NCI-H146 treated with DMSO at 0.1 percent for 48 hours (cell line): ENCODE measurements at regions not wholly inside any gene's neighbourhood (a gene's known extent, or its start where the extent isn't known, plus 50 kb on each side); places are given as distances from the start of the nearest gene placed in this dataset.
"Not testable (repeated sequence)": the region's sequence is repeated elsewhere in the genome, so short reads cannot be mapped to it uniquely, and the experiment has no call there.

Experiments used
- DNase-seq: peaks from one replicate; lab custom pipeline; 2025; ENCODE audit not compliant: unreplicated experiment; lab: John Stamatoyannopoulos, UW

DNA sequence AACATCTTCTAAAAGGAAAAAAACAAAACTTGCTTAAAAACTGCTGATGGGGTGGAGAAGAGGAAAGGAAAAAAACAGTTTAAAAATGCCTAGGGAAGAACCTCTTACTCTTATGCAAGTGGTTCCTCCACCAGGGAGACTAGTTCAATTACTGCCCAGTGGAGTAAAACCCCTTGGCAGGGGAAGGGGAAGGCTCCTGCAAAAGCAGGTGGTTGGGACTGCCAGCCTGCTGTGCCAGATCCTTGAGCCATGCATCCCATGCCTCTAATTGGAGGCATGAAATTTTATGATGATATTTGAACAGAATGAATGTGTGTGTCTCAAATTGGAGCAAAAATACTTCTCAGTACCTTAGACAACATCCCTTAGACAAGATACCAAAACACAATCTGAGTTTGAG lies 118.8 kb downstream of the FSCB start:
- no peak for DNase-seq

DNA sequence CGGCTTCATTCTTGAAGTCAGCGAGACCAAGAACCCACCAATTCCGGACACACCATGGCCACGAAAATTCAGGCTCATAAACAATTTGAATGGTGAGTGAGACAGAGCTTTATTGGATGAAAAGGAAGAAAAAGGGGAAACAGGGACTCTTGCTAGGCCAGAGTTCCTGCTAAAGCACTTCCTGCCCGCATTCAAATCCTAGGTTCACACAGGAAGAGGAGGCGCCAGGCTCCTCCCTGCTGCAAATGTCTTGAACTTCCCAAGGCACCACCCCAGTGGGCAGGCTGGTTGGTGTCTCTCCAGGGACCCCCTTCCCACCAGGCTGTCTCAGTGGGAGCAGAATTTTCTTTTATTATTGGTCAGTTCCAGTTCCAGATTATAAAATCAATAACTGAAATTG lies 121.2 kb downstream of the FSCB start:
- no peak for DNase-seq

- DNase-seq = not testable (repeated sequence)
Observed at GRCh38 chr14:44385296-44385695, 121.8 kb downstream of the FSCB start.

DNA sequence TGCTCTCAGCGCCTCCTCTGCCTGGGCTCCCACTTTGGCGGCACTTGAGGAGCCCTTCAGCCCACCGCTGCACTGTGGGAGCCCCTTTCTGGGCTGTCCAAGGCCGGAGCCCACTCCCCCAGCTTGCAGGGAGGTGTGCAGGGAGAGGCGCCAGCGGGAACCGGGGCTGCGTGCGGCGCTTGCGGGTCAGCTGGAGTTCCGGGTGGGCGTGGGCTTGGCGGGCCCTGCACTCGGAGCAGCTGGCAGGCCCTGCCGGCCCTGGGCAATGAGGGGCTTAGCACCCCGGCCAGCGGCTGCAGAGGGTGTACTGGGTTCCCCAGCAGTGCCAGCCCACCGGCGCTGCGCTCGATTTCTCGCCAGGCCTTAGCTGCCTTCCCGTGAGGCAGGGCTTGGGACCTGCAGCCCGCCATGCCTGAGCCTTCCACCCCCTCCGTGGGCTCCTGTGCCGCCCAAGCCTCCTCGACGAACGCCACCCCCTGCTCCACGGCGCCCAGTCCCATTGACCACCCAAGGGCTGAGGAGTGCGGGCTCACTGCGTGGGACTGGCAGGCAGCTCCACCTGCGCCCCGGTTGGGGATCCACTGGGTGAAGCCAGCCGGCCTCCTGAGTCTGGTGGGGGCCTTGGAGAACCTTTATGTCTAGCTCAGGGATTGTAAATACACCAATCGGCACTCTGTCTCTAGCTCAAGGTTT lies 122.3 kb downstream of the FSCB start:
- not testable (repeated sequence) for DNase-seq

DNA sequence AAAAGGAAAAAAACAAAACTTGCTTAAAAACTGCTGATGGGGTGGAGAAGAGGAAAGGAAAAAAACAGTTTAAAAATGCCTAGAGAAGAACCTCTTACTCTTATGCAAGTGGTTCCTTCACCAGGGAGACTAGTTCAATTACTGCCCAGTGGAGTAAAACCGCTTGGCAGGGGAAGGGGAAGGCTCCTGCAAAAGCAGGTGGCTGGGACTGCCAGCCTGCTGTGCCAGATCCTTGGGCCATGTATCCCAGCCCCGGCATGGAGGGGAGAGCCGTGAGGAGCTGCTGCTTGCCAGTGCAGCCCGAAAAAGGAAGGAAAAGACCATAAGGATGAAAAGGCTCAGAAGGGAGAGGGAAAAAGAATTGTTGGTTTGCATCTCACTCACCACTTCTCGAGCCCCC lies 123.0 kb downstream of the FSCB start:
- no peak for DNase-seq

DNA sequence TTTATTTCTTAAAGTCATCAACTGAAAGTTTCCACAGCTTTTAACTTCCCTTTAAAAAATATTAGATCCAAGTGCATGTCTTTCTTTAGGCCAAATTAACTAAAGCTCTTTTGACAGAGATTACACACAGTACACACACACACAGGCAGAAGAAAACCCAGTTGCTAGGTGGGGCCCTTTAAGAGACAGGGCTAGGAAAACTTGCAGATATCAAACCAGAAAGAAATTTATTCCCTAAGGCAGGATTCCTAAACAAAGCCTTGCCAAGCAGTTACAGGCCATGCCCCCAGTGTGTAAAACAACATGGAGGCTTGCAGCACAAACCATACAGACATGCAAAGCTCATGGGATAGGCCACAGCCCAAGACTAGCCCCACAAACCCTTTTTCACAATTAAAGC lies 123.4 kb downstream of the FSCB start:
- DNase-seq = no peak

DNA sequence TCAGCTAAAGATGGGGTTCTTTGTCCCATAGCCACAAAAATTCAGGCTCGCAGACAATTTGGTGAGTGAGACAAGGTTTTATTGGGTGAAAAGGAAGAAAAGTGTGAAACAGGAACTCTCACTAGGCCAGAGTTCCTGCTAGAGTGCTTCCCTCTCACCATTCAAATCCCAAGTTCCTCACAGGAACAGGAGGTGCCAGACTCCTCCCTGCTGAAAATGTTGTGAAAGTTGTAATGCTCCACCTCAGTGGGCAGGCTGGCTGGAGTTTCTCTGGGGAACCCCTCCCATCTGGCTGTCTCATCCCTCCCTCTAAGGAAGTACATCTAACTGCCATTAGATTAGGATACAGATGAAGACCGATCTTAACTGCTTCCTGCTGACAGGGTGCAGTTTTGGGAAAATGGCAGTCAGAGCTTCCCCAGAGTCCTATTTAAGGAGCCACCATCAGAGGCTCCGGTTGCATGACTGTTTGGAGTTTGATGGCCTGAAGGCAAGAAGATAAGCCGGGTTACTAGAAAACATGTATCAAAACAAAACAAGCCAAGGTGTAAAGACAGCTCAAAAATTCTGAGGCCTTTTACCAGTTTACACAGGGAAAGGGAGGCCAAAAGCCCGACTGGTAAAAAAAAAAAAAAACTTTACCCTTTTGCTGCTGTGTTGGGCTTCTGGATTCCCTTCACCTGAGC lies 127.6 kb downstream of the FSCB start:
- DNase-seq = no peak

DNA sequence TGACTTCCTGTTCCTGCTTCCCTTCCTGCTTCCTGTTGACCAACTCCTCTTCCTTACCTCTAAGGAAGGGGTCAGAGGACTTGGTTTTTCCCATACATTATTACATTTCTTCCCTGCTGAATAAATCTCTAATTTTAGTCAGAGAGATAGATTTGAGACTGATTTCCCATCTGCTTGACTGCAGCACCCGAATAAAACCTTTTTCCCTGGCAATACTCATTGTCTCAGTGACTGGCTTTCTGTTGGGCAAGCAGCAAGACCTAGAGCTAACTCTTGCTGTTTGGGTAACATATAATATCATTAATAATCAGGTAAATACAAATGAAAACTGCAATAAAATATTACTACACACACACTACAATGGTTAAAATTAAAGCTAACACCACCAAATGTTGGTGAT lies 132.2 kb downstream of the FSCB start:
- DNase-seq = no peak

- DNase-seq = no peak
Observed at GRCh38 chr14:44372807-44373489, 134.1 kb downstream of the FSCB start.

DNA sequence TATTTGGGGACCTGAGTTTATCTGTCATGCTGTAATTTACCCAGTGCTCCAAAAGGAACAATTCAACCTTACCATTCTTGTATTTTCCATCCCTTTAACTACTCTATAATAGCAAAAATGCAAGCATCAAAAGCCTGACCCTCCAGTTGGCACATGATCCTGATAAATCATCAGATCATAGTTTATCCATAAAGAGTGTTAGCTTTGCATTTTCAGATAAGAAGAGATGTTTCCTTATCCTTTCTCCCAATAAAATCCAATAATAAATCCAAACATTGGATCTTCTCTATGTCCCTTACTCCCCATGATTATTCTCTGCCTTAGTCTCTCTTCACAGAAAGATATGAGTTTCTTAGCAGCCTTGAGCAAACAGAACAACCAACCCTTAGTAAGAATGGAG lies 134.9 kb downstream of the FSCB start:
- no peak for DNase-seq

DNA sequence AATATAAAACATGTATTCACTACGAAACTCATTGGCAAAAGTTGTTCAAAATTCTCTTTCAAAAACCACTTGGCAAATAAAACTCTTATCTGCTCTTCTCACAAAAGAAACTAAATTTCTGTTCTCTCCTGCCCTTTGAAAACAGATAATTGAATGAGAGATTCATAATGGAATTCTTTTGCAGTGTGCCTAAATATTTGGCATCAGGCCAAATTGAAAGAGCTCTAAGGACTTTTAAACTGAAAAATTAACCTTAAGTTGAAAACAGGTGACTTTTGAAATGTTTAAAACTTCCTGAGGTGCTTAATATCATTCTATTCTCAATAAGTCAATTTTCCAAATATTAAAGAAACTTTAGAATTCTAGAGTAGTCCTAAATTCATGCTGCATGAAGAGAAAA lies 136.4 kb downstream of the FSCB start:
- DNase-seq = no peak

- DNase-seq = peak; percentile 37
Observed at GRCh38 chr14:44369401-44370123, 137.5 kb downstream of the FSCB start.

DNA sequence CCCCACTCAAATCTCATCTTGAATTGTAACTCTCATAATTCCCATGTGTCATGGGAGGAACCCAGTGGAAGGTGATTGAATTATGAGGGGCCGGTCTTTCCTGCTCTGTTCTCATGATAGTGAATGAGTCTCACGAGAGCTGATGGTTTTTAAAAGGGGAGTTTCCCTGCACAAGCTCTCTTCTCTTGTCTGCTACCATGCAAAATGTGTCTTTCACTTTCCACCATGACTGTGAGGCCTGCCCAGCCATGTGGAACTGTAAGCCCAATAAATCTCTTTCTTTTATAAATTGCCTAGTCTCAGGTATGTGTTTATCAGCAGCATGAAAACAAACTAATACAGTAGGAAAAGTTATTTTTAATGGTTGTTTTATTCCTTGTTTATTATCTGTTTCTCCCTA lies 146.0 kb downstream of the FSCB start:
- no peak for DNase-seq

DNA sequence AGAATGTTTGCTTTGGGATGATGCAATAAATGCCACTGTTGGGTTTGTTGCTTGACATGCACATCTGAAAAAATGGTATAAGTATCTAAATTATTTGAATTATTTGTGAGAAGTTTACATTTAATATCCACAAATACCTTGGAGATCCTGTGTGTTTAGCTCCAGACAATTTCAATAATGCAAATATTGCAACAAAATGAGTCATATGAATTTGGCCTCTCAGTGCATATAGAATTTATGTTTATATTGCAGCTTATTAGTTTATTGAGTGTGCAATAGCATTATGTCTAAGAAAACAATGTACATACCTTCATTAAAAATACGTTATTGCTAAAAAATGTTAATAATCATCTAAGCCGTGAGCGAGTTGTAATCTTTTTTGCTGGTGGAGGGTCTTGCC lies 153.3 kb downstream of the FSCB start:
- no peak for DNase-seq

GRCh38 chr14:44352201-44352600 lies 154.9 kb downstream of the FSCB start:
- DNase-seq = no peak

GRCh38 chr14:44347316-44347715 lies 159.8 kb downstream of the FSCB start:
- DNase-seq = no peak

DNA sequence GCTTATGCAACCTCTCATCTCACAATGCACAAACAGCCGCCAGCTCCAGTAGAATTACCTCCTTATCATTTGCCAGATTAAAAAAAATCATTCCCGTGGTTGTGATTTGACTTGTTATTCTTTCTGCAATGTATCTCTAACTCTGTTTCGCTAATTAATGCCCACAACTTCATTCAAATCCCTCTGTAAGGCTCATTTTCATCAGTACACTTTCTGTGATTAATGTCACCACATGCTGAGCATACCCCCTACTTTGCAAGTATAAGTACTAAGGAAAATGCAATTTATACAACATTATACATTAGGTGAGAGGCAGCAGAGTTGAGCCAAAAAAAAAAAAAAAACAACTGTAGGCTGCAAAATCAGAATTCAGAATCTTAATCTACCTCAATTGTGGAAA lies 166.0 kb downstream of the FSCB start:
- DNase-seq = peak; percentile 29

DNA sequence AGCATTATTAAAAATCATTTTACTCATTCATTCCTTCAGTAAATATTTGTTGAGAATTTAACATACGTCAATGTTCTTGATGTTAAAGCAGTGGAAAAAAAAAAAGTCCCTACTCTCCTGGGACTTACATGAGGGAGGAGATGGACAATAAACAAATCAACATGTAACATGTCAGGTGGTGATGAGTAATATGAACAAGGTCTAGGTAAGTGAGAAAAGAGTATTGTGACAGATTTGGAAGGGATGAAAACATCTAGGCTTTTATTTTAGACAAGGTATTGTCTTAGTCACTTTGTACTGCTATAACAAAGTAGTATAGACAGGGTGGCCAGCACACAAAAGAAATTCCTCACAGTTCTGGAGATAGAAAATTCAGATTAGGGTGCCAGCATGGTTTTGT lies 167.2 kb downstream of the FSCB start:
- DNase-seq = no peak

- no peak for DNase-seq
Observed at GRCh38 chr14:44339231-44339630, 167.9 kb downstream of the FSCB start.

DNA sequence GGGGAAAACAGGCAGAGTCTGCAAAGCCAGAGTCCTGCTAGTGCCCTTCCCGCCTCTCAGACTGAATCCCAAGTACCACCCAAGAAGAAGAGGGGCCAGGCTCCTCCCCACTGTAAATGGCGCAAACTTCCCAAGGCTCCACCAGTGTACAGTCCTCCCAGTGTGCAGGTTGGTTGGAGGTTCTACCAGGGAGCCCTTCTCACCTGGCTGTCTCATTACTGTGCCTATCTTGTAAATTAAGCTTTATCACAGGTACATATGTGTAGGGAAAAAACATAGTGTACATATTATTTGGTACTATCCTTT lies 189.7 kb downstream of the FSCB start:
- DNase-seq = no peak

GRCh38 chr14:44316647-44317440 lies 190.2 kb downstream of the FSCB start:
- peak; percentile 20 for DNase-seq
